ENCODE measurements at regions not wholly inside any gene's neighbourhood (a gene's known extent, or its start where the extent isn't known, plus 50 kb on each side); places are given as distances from the start of the nearest gene placed in this dataset.

DNA sequence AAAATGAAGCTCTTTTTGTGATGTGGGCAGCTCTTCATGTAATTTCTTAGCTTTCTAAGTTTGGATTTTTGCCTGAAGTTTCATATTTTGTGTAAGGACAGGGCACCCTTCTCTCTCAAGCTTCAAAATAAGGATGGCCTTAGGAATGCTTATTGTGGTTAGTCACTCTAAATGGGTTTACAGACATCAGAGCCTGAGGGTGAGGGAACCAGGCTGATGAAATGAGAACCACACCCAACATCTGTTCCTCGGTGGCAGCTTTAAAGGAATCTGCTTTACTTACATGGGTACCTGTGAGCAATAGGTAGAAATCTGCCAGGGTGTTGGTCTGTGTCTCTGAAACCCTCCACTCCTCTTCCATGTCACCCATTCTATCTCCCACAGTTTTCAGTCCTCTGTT, 174.3 kb downstream of the EMX2 start:
- DNase-seq (ENCODE audit: low spot score): no peak

GRCh38 chr10:117718986-117719920, 176.7 kb downstream of the EMX2 start:
- no peak for DNase-seq (ENCODE audit: low spot score)

GRCh38 chr10:117720931-117721835, 178.6 kb downstream of the EMX2 start:
- peak; percentile 16 for DNase-seq (ENCODE audit: low spot score)

GRCh38 chr10:117721873-117722272, 179.3 kb downstream of the EMX2 start:
- no peak for DNase-seq (ENCODE audit: low spot score)

DNA sequence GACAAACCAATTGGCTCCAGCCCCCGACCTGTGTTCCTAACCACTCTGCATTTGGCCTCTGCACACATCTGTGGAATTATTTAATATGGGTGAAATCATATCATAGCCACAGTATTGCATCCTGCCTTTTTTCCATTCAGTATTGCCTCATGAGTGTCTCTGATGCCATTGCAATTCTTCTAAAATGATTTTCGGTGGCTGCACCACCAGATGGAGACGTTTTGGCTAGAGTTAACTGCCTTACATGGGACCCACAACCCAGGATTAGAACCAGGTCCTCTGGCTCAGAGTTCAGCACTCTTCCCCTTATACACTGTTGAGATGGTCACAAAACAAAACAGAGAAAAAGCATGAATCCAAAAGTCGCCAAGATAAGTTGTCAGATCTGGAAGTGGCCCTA, 180.8 kb downstream of the EMX2 start:
- no peak for DNase-seq (ENCODE audit: low spot score)

GRCh38 chr10:117725993-117726392, 183.4 kb downstream of the EMX2 start:
- DNase-seq (ENCODE audit: low spot score): no peak

- DNase-seq (ENCODE audit: low spot score): no peak
Observed at GRCh38 chr10:117726596-117727295, 184.2 kb downstream of the EMX2 start.

GRCh38 chr10:117727421-117727820, 184.9 kb downstream of the EMX2 start:
- DNase-seq (ENCODE audit: low spot score): no peak

DNA sequence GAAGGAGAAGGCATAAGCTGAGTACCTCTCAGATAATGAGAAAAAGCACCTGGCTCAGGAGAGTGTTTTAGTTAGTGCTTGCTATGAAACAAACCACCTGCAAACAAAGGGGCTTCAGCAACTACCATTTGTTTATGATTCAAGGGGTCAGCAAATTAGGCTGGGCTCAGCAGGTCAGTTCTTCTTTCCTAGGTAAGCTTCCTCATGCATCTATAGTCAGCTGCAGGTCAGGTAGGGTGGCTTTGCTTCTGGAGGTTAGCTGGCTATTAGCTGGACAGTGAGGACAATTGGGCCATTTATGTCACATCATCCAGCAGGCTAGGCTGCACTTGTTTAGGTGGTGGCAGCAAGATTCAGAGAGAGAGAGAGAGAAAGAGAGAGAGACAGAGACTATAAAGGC, 185.5 kb downstream of the EMX2 start:
- no peak for DNase-seq (ENCODE audit: low spot score)

GRCh38 chr10:117729156-117729555, 186.6 kb downstream of the EMX2 start:
- no peak for DNase-seq (ENCODE audit: low spot score)

GRCh38 chr10:117731121-117731791, 188.7 kb downstream of the EMX2 start:
- no peak for DNase-seq (ENCODE audit: low spot score)

GRCh38 chr10:117734731-117735405, 192.3 kb downstream of the EMX2 start:
- no peak for DNase-seq (ENCODE audit: low spot score)

DNA sequence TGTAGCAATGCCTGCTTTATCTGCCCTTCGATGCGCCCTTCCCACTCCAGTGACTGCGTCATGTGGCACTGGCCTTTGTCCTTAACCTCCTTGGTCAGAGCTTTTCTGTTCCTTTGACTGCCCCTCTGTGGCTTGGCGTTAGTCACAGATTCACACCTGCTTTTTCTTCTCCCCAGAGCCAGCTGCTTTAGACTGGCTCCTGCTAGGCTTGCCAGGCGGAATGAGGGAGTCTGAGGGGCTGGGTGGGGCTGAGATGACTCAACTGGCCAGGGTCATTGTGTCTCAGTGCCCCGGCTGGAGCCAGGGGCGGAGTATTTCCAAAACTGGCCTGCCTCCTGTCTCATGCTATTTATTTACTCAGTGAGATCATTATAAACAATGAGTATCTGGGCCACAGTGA, 194.1 kb downstream of the EMX2 start:
- DNase-seq (ENCODE audit: low spot score): no peak

DNA sequence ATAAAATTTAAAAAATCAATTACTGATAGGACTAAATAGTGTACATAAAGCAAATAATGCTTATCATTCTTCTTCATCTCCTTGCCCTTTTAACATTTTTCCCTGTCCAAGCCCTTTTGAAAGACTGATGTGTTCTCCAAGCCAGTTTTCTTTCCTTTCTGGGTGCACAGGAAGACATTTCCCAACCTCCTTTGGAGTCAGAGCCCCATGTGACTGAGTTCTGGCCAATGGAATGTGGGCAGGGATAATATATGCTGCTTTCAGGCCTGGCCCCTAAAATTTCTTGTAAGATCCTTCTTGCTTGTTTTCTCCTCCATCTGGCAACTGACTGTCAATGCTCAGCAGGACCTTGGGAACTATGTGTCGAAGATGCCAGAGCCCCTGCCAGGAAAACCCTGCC, 197.5 kb downstream of the EMX2 start:
- no peak for DNase-seq (ENCODE audit: low spot score)

GRCh38 chr10:117740691-117741222, 198.2 kb downstream of the EMX2 start:
- DNase-seq (ENCODE audit: low spot score): no peak

GRCh38 chr10:117741524-117741923, 199.0 kb downstream of the EMX2 start:
- no peak for DNase-seq (ENCODE audit: low spot score)

GRCh38 chr10:117743509-117743908, 201.0 kb downstream of the EMX2 start:
- no peak for DNase-seq (ENCODE audit: low spot score)

GRCh38 chr10:117745301-117745700, 202.8 kb downstream of the EMX2 start:
- DNase-seq (ENCODE audit: low spot score): no peak

- no peak for DNase-seq (ENCODE audit: low spot score)
Observed at GRCh38 chr10:117746541-117747448, 204.2 kb downstream of the EMX2 start.

Data from SK-N-DZ (cell line).